ENCODE measurements at regions not wholly inside any gene's neighbourhood (a gene's known extent, or its start where the extent isn't known, plus 50 kb on each side); places are given as distances from the start of the nearest gene placed in this dataset.

DNA sequence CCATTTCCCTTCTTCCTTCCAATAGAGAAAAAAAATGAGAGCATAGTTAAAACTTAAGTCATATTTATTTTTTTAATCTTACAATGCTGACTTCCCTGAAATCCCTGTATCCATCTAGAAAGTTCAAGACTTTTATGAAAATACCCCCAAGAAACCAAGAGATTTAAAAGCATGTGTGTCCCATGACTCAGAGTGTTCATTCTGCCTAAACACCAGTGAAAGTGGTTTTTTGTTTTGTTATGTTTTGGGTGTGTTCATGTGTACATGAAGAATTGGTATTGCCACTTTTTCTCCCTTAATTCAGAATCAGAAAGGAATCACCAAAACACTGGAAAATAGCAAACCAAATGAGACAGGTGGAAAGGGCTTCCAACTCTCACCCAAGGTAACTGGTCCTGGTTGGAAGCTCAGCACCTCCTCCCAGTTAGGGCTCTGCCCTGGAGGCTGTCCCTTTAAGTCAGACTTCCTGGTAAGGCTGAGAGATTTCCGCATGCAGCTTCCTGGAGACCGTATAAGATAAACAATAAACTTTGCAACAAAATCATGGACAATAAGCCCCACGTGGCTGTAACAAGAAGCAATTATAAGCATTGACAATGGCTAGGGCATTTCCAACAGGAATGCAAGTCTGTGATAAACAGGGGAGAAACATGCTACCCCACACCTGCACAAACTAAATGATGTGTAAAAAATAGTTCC is 121.9 kb upstream of the ARHGEF3 start:
- Histone ChIP-seq H4K91ac (replicated peaks; ENCODE audit: insufficient read length, low read length) (no peak overlapping the region), H3K56ac (replicated peaks; ENCODE audit: insufficient read length, low read depth, low read length) (no peak overlapping the region), H3K79me1 (ENCODE audit: low read depth, low read length) (no peaks in the 10 kb centered on the region), H3K9ac (replicated peaks in 1 of 4; ENCODE audit: extremely low read depth in 1 of 4, low read depth in 3 of 4, low read length in 3 of 4) (no peak overlapping the region), H2BK15ac (ENCODE audit: low read length) (no peak overlapping the region), H3K4ac (replicated peaks; ENCODE audit: insufficient read length, low read depth, low read length) (no peak overlapping the region), H2AFZ (ENCODE audit: low read length) (no peak overlapping the region; the same call in 1 of the 2 replicates), H2BK12ac (ENCODE audit: low read depth, low read length) (no peak overlapping the region), H4K20me1 (replicated peaks in 1 of 2; ENCODE audit: control insufficient read depth in 1 of 2, insufficient read depth in 2 of 2, low read length in 2 of 2) (no peaks in the 10 kb centered on the region), H3K27ac (ENCODE audit: low read depth, low read length) (no peak overlapping the region), H2BK120ac (replicated peaks; ENCODE audit: low read depth, low read length) (no peak overlapping the region), H3K4me2 (ENCODE audit: insufficient read depth in 1 of 2, low read depth in 2 of 2, low read length in 2 of 2) (no peak overlapping the region), H3K4me3 (ENCODE audit: extremely low read depth in 1 of 4, insufficient read depth in 2 of 4, low read depth in 3 of 4, low read length in 4 of 4) (no peak overlapping the region), H3K4me1 (replicated peaks in 1 of 4; ENCODE audit: control insufficient read depth in 3 of 4, insufficient read depth in 4 of 4, low read length in 3 of 4) (peaks cover 3 to 9% (median 5%) of the 10 kb centered on the region in 4 experiments; a peak in 5 of 7 replicates), H3K18ac (ENCODE audit: extremely low read depth, low read length) (no peak overlapping the region), H3K9me3 (ENCODE audit: insufficient read depth in 2 of 2, low read depth in 1 of 2, low read length in 1 of 2) (no peaks in the 10 kb centered on the region), H2BK20ac (ENCODE audit: low read length) (no peak overlapping the region), H3K36me3 (ENCODE audit: control insufficient read depth in 2 of 4, insufficient read depth in 4 of 4, low read length in 3 of 4) (no peaks in the 10 kb centered on the region), H4K8ac (ENCODE audit: extremely low read depth, insufficient read depth, low read length) (no peak overlapping the region), H4K5ac (ENCODE audit: insufficient read length, low read depth, low read length) (no peak overlapping the region), H2AK5ac (ENCODE audit: low read depth, low read length) (no peak overlapping the region), H3K27me3 (replicated peaks in 1 of 4; ENCODE audit: control insufficient read depth in 3 of 4, extremely low read depth in 1 of 4, insufficient read depth in 3 of 4, low read length in 3 of 4) (no peaks in the 10 kb centered on the region), H3K14ac (ENCODE audit: insufficient read length) (no peak overlapping the region), H3K23ac (ENCODE audit: insufficient read length) (no peak overlapping the region), H2BK5ac (ENCODE audit: low read depth, low read length) (no peak overlapping the region), H3K23me2 (ENCODE audit: low read depth, low read length) (no peaks in the 10 kb centered on the region), H3K79me2 (ENCODE audit: control insufficient read depth in 1 of 2, insufficient read depth in 2 of 2, low read length in 2 of 2) (no peaks in the 10 kb centered on the region)
- DNase-seq (ENCODE audit: low read depth in 1 of 2, low spot score in 2 of 2) (no peak), FAIRE-seq (no peak)
- POLR2A ChIA-PET (ENCODE audit: partially characterized antibody), result no interaction called here
- CTCF ChIA-PET (ENCODE audit: partially characterized antibody), result no interaction called here
- WGBS, 2 experiments (ENCODE audit: extremely low coverage in 1 of 2, insufficient coverage in 1 of 2, insufficient read length in 1 of 2, insufficient replicate concordance in 2 of 2, low coverage in 1 of 2, low lambda C conversion rate in 2 of 2, missing lambda C conversion rate in 1 of 2), result 41% methylated on average over 3 of the region's 3 CpGs; no CpG with 5 or more reads in 1 of the 2 experiments
- TF ChIP-seq, protein P1, sequence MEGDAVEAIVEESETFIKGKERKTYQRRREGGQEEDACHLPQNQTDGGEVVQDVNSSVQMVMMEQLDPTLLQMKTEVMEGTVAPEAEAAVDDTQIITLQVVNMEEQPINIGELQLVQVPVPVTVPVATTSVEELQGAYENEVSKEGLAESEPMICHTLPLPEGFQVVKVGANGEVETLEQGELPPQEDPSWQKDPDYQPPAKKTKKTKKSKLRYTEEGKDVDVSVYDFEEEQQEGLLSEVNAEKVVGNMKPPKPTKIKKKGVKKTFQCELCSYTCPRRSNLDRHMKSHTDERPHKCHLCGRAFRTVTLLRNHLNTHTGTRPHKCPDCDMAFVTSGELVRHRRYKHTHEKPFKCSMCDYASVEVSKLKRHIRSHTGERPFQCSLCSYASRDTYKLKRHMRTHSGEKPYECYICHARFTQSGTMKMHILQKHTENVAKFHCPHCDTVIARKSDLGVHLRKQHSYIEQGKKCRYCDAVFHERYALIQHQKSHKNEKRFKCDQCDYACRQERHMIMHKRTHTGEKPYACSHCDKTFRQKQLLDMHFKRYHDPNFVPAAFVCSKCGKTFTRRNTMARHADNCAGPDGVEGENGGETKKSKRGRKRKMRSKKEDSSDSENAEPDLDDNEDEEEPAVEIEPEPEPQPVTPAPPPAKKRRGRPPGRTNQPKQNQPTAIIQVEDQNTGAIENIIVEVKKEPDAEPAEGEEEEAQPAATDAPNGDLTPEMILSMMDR (IDR thresholded peaks at IDR 0.05; ENCODE audit: control extremely low read depth in 1 of 3, insufficient read depth in 1 of 3, low read depth in 1 of 3, low read length in 3 of 3), result no peak
- no peak for TF ChIP-seq CREB1 (IDR thresholded peaks at IDR 0.05)
- no peak for TF ChIP-seq NANOG (IDR thresholded peaks at IDR 0.05; ENCODE audit: insufficient read depth, low read depth, low read length, poor library complexity, severe bottlenecking)
- TF ChIP-seq KDM5A (IDR thresholded peaks at IDR 0.05; ENCODE audit: low read length), result no peak
- no peak for TF ChIP-seq BRCA1 (IDR thresholded peaks at IDR 0.05; ENCODE audit: low read depth, low read length)
- TF ChIP-seq PHF8 (conservative IDR thresholded peaks at IDR 0.05; ENCODE audit: low read depth, low read length), result no peak
- TF ChIP-seq, protein P2, sequence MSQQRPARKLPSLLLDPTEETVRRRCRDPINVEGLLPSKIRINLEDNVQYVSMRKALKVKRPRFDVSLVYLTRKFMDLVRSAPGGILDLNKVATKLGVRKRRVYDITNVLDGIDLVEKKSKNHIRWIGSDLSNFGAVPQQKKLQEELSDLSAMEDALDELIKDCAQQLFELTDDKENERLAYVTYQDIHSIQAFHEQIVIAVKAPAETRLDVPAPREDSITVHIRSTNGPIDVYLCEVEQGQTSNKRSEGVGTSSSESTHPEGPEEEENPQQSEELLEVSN (IDR thresholded peaks at IDR 0.05), result no peak
- TF ChIP-seq SIRT6 (IDR thresholded peaks at IDR 0.05; ENCODE audit: low read length), result no peak
- TF ChIP-seq SUZ12 (IDR thresholded peaks at IDR 0.05; ENCODE audit: low read length), result no peak
- no peak for TF ChIP-seq RXRA (IDR thresholded peaks at IDR 0.05; ENCODE audit: insufficient read depth, low read depth, low read length)
- no peak for TF ChIP-seq ZNF274 (IDR thresholded peaks at IDR 0.05; ENCODE audit: borderline replicate concordance, extremely low read depth, low read length)
